ENCODE measurements at regions not wholly inside any gene's neighbourhood (a gene's known extent, or its start where the extent isn't known, plus 50 kb on each side); places are given as distances from the start of the nearest gene placed in this dataset.

DNA sequence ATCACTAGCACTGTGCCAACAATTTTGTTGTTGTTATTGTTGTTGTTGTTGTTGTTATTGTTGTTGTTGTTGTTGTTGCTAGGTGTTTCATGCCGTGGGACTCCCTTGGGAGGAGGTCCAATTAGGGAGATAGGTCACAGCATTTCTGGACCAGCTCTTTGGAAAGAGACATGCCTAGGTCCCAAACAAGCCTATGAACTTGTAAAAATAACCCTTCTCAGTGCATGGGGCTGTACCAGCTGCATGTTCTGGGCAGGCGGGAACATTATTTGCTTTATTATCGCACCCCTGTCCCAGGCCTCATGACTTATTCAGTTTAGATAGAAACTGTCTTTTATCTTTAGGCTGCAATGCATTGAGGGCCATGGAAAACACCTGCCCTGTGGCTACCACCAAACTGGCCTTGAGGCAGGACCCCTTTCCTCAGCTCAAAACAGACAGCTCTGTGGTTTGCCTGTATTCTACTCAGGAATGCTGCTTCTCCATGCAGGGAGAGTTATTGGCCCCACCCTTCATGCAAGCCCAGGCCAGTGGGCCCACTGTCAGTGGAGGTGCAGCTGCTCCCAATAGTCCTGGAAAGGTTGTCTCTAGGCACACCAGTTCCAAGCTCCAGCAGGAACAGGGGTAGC, 386.5 kb upstream of the BRINP3 start:
- no peak for TF ChIP-seq TAF1 (IDR thresholded peaks at IDR 0.05; ENCODE audit: borderline replicate concordance, low read depth, low read length)
- TF ChIP-seq, protein P1, sequence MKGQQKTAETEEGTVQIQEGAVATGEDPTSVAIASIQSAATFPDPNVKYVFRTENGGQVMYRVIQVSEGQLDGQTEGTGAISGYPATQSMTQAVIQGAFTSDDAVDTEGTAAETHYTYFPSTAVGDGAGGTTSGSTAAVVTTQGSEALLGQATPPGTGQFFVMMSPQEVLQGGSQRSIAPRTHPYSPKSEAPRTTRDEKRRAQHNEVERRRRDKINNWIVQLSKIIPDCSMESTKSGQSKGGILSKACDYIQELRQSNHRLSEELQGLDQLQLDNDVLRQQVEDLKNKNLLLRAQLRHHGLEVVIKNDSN (IDR thresholded peaks at IDR 0.05; ENCODE audit: borderline replicate concordance, extremely low read length, insufficient read depth, low read depth, low read length), result no peak
- TF ChIP-seq, protein P2, sequence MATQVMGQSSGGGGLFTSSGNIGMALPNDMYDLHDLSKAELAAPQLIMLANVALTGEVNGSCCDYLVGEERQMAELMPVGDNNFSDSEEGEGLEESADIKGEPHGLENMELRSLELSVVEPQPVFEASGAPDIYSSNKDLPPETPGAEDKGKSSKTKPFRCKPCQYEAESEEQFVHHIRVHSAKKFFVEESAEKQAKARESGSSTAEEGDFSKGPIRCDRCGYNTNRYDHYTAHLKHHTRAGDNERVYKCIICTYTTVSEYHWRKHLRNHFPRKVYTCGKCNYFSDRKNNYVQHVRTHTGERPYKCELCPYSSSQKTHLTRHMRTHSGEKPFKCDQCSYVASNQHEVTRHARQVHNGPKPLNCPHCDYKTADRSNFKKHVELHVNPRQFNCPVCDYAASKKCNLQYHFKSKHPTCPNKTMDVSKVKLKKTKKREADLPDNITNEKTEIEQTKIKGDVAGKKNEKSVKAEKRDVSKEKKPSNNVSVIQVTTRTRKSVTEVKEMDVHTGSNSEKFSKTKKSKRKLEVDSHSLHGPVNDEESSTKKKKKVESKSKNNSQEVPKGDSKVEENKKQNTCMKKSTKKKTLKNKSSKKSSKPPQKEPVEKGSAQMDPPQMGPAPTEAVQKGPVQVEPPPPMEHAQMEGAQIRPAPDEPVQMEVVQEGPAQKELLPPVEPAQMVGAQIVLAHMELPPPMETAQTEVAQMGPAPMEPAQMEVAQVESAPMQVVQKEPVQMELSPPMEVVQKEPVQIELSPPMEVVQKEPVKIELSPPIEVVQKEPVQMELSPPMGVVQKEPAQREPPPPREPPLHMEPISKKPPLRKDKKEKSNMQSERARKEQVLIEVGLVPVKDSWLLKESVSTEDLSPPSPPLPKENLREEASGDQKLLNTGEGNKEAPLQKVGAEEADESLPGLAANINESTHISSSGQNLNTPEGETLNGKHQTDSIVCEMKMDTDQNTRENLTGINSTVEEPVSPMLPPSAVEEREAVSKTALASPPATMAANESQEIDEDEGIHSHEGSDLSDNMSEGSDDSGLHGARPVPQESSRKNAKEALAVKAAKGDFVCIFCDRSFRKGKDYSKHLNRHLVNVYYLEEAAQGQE (IDR thresholded peaks at IDR 0.05; ENCODE audit: low read depth, low read length), result no peak

All from GM12878 (cell line).